Kidney (tissue), 13 donors: ENCODE measurements at regions not wholly inside any gene's neighbourhood (a gene's known extent, or its start where the extent isn't known, plus 50 kb on each side); places are given as distances from the start of the nearest gene placed in this dataset.

Experiments
- DNase-seq, 5 donors: peaks; one replicate each; pipeline ENCODE4 v3.0.0-alpha.2; 2013 to 2020
- FAIRE-seq: peaks from 2 replicates; lab custom pipeline; 2012; peaks lifted over from hg19 to GRCh38; lab: Jason Lieb, UNC
- H3K27ac ChIP-seq, 2 donors: one replicate each; pipeline ENCODE4 v1.7.0; 2013; ENCODE audit warnings: low read depth in 2 of 2, low read length in 2 of 2, inconsistent platforms in 1 of 2
- H3K27me3 ChIP-seq: one replicate; pipeline ENCODE4 v1.7.1; 2013; ENCODE audit warnings: low read length, inconsistent platforms; ENCODE audit not compliant: control insufficient read depth, insufficient read depth
- H3K36me3 ChIP-seq, 3 donors: one replicate each; pipeline versions ENCODE4 v1.7.0 to v1.7.1; 2013; ENCODE audit warnings: low read length in 3 of 3, control low read depth in 1 of 3, inconsistent platforms in 1 of 3; ENCODE audit not compliant: insufficient read depth in 3 of 3, control insufficient read depth in 2 of 3
- H3K4me1 ChIP-seq, 3 donors: one replicate each; pipeline versions ENCODE4 v1.7.0 to v1.7.1; 2013; ENCODE audit warnings: low read length in 3 of 3, inconsistent platforms in 1 of 3, low read depth in 1 of 3; ENCODE audit not compliant: control insufficient read depth in 2 of 3, insufficient read depth in 2 of 3
- H3K4me3 ChIP-seq, 3 donors: one replicate each; pipeline versions ENCODE4 v1.7.0 to v1.8.1; 2013; ENCODE audit warnings: low read length in 3 of 3, control low read depth in 1 of 3, inconsistent platforms in 1 of 3
- H3K9ac ChIP-seq, 3 donors: one replicate each; pipeline versions ENCODE4 v1.7.0 to v1.7.1; 2013; ENCODE audit warnings: low read length in 3 of 3, control low read depth in 1 of 3, inconsistent platforms in 1 of 3
- H3K9me3 ChIP-seq, 3 donors: one replicate each; pipeline versions ENCODE4 v1.7.0 to v1.7.1; 2013; ENCODE audit warnings: low read length in 3 of 3, control low read depth in 1 of 3, inconsistent platforms in 1 of 3; ENCODE audit not compliant: control insufficient read depth in 2 of 3, insufficient read depth in 1 of 3
- CTCF ChIP-seq: IDR thresholded peaks from 3 replicates; pipeline ENCODE4 v1.5.1; 2012; ENCODE audit warnings: mild to moderate bottlenecking, moderate library complexity, borderline replicate concordance; ENCODE audit not compliant: insufficient read depth; ENCODE audit errors: extremely low read depth
- intact Hi-C: fragments of 100-400 bp; cut with DNase I; formaldehyde crosslinking; loops from one replicate; pipeline ENCODE4 v1.11.1; 2022
- donor health status: control.
- donor health status: control.
- donor health status: control.
- donor health status: control.
- donor health status: control.
- donor health status: DM: yes; HTN: yes; CAD: no.
- donor health status: Normal renal cell carcinoma (clear cell type).

- Histone ChIP-seq H3K9me3 (no peaks in the 10 kb centered on the region), H3K4me1 (no peaks in the 10 kb centered on the region), H3K9ac (no peak overlapping the region), H3K27me3 (no peaks in the 10 kb centered on the region), H3K36me3 (no peaks in the 10 kb centered on the region), H3K27ac (no peak overlapping the region), H3K4me3 (no peak overlapping the region)
- FAIRE-seq (no peak), DNase-seq (no peak)
- intact Hi-C loops = no loop called here
- TF ChIP-seq CTCF = no peak
These were observed 126.6 kb upstream of the PDE1A start for GRCh38 chr2:182553483-182553882.

- FAIRE-seq (no peak), DNase-seq (no peak)
- intact Hi-C loops = no loop called here
- no peak overlapping the region for H3K27ac ChIP-seq
- H3K36me3 ChIP-seq = no peaks in the 10 kb centered on the region
- no peak for TF ChIP-seq CTCF
- H3K27me3 ChIP-seq = no peaks in the 10 kb centered on the region
- H3K9ac ChIP-seq = no peak overlapping the region
- no peaks in the 10 kb centered on the region for H3K4me1 ChIP-seq
- no peaks in the 10 kb centered on the region for H3K9me3 ChIP-seq
- no peak overlapping the region for H3K4me3 ChIP-seq
These were observed 128.1 kb upstream of the PDE1A start for GRCh38 chr2:182554950-182555349.

GRCh38 chr2:182558564-182558963 lies 131.7 kb upstream of the PDE1A start:
- no peak overlapping the region for H3K9ac ChIP-seq
- FAIRE-seq (no peak), DNase-seq (peak in 1 of 5 donors; percentile 9)
- intact Hi-C loops = no loop called here
- H3K27me3 ChIP-seq = no peaks in the 10 kb centered on the region
- no peak overlapping the region for H3K4me3 ChIP-seq
- no peak overlapping the region for H3K27ac ChIP-seq
- H3K36me3 ChIP-seq = no peaks in the 10 kb centered on the region
- H3K9me3 ChIP-seq = no peaks in the 10 kb centered on the region
- no peaks in the 10 kb centered on the region for H3K4me1 ChIP-seq
- no peak for TF ChIP-seq CTCF

- intact Hi-C loops = no loop called here
- FAIRE-seq (no peak), DNase-seq (no peak)
- H3K9me3 ChIP-seq = no peaks in the 10 kb centered on the region
- no peaks in the 10 kb centered on the region for H3K36me3 ChIP-seq
- no peaks in the 10 kb centered on the region for H3K27me3 ChIP-seq
- no peaks in the 10 kb centered on the region for H3K4me1 ChIP-seq
- no peak overlapping the region for H3K27ac ChIP-seq
- no peak for TF ChIP-seq CTCF
- no peak overlapping the region for H3K4me3 ChIP-seq
- H3K9ac ChIP-seq = no peak overlapping the region
These were observed 132.8 kb upstream of the PDE1A start for GRCh38 chr2:182559623-182560022.
